ELR (cell line): ENCODE measurements at regions not wholly inside any gene's neighbourhood (a gene's known extent, or its start where the extent isn't known, plus 50 kb on each side); places are given as distances from the start of the nearest gene placed in this dataset.
"Not testable (repeated sequence)": the region's sequence is repeated elsewhere in the genome, so short reads cannot be mapped to it uniquely, and the experiment has no call there.

Experiments used
- DNase-seq: peaks from one replicate; pipeline ENCODE4 v3.0.0-alpha.2; 2015; ENCODE audit warnings: low read depth

DNA sequence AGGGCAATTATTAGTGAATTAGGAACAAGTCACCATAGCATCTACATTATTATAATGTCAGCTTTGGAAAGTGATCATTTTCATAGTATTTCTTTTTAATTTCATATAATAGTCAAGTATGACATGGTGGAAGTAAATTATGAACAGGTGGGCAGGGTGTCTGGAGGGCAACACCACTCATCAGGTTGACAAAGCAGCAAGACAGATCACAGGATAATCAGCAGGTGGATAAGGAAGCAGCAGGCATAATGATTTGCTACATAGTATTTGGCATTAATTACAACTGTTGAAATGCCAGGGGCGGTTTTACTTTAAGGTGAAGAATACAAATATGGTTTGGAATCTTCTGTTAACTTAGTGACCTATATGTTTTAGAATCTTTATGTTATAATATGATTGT is 1342.2 kb downstream of the PLA2G4A start:
- no peak for DNase-seq

DNA sequence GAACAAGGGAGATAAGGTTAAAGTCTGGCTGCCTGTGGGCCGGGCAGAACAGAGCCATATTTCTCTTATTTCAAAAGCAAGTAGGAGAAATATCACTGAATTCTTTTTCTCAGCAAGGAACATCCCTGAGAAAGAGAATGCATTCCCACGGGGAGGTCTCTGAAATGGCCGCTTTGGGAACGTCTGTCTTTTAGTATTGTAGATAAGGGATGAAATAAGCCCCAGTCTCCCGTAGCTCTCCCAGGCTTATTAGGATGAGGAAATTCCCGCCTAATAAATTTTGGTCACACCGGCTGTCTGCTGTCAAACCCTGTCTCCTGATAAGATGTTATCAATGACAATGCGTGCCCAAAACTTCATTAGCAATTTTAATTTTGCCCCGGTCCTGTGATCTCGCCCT is 1353.3 kb downstream of the PLA2G4A start:
- DNase-seq = not testable (repeated sequence)

GRCh38 chr1:188188317-188188716 is 1359.6 kb downstream of the PLA2G4A start:
- DNase-seq = peak; percentile 3

DNA sequence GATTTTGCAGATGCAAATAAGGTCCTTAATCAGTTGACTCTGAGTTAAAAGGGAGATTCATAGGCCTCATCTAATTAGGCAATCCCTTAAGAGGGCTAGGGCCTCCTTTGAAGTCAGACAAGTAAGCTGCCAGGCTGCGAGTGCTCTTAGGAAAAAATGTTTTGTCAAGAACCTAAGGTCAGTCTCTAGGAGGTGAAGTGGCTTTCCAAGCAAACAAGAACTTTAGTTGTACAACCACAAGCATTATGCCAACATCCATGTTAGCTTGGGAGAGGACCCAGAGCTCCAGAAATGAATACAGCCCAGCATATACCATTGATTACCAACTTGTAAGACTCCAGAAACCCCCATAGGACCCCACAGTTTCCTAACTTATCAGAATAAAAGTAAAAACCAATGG is 1366.2 kb downstream of the PLA2G4A start:
- DNase-seq = no peak

DNA sequence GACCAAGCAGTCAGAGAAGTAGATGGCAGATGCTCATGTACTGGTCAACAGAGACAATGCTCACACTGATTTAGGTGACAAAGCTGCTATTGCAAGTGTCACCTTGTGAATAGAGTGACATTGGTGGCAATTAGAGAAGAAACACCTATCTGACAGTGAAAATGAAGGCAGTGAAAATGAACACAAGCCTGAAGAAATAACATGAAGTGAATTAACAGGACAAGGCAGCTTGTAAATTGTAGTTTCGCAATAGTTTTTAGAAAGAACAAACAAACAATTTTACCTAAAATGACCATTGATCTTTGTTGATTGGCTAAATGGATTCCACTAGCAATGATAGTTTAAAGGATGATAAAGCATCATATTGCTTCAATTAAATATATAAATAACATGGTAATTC is 1389.5 kb downstream of the PLA2G4A start:
- DNase-seq = no peak

DNA sequence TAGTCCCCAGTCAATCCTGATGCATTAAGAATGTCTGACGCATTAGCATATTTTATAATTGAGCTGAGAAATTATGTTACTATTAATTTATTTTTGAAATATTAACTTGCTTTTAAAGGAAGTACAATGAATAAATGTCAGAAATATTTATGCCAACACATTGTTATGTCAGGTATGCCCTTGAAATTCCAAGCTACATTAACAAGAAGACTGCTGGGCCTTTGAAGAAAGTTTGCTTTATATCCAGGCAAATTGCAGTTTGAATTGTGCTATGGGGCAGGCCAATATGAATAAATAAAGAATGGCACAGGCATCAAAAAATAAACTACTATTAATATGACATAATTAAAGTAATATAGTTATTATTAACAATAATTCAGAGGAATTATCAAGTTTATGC is 1391.3 kb downstream of the PLA2G4A start:
- no peak for DNase-seq

GRCh38 chr1:188224263-188224662 is 1395.5 kb downstream of the PLA2G4A start:
- DNase-seq = no peak

- DNase-seq = no peak
Observed at GRCh38 chr1:188225975-188226374, 1397.2 kb downstream of the PLA2G4A start.

- no peak for DNase-seq
Observed at GRCh38 chr1:188228623-188229022, 1399.9 kb downstream of the PLA2G4A start.

DNA sequence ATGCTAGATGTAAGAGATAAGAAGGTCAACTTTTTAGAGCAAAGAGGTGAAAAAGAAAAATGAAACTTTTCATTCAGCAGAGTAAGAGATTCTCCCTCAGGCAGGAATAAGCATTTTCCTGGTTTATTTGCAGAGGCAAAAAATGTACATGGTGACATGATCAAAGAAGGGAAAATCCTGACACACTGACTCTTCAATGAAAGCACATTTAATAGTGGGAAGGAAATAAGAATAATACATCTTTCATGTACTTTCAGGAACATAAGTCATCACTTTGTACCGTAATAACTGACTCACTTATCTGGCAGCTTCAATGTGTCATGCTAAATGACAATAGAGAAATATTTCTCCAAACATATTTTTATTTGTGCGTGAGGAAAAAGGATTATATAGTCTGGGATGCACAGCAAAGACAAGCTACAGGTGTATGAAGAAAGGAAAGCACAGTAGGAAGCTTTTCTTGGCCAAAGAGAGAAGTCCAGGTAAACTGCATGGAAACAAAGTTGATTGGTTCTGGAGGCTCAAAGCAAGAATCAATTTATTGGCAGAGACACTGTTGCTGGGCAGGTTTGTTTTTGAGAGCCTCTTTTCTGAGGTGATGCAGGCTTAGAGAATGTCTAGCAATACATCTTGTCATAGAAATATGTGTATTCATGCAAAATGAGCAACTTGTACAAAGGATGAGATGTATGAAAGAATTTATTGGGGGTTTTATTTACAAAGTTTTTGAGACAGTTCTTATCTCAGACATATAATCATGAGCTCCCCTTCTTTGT is 1409.0 kb downstream of the PLA2G4A start:
- DNase-seq = peak; percentile 89

DNA sequence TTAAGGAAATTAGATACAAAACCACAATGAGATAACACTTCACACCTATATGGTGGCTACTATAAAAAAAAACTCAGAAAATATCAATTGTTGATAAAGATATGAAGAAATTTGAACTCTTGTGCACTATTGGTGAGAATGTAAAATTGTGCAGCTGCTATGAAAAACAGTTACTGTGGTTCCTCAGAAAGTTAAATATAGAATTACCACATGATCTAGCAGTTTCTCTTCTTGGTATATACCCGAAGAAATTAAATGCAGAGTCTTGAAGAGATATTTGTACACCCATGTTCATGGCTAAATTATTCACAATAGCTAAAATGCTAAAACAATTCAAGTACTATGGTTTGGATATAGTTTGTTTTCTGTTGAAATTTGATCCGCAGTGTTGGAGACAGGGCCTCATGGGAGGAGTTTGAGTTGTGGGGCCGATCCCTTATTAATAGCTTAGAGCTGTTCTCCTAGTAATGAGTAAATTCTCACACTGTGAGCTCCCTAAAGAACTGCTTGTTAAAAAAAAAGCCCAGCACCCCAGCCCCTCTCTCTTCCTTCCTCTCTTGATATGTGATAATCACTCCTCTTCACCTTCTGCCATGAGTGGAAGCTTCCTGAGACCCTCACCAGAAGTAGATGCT is 1412.1 kb downstream of the PLA2G4A start:
- no peak for DNase-seq

GRCh38 chr1:188241629-188242028 is 1412.9 kb downstream of the PLA2G4A start:
- DNase-seq = no peak

GRCh38 chr1:188243456-188243855 is 1414.7 kb downstream of the PLA2G4A start:
- no peak for DNase-seq

GRCh38 chr1:188244681-188245080 is 1415.9 kb downstream of the PLA2G4A start:
- no peak for DNase-seq

DNA sequence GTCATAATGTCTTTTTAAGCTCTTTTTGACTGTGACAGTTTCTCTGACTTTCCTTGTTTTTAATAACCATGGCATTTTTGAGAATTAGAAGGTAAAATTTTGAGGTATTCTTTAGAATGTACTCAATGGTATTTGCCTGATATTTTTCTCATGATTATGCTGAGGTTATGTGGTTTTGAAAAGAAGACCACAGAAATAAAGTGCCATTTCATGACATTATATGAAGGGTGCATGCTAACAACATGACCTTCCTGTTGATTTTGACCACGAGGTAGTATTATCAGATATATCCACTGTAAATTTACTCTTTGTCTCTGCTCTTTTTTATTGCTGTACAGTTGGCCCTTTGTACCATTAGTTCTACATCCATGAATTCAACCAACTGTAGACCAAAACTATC is 1418.5 kb downstream of the PLA2G4A start:
- no peak for DNase-seq

DNA sequence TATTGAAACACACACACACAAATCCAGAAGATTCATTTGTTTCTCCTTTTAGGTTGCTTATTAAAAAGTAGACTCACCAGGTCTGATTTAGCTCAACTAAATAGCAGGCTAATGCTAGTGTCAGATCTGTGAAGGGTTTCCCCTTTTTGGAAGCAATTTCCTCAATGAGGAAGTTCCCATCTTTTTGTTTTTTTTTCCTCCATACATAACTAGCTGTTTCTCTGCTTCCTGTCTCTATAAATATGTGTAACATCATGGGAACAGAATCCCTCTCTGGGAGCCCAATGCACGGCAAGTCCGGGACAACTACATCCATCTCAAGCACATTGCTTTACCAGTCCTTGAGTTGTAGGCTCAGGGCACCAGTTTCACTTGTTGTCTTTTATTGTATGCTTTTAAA is 1421.1 kb downstream of the PLA2G4A start:
- peak; percentile 10 for DNase-seq

DNA sequence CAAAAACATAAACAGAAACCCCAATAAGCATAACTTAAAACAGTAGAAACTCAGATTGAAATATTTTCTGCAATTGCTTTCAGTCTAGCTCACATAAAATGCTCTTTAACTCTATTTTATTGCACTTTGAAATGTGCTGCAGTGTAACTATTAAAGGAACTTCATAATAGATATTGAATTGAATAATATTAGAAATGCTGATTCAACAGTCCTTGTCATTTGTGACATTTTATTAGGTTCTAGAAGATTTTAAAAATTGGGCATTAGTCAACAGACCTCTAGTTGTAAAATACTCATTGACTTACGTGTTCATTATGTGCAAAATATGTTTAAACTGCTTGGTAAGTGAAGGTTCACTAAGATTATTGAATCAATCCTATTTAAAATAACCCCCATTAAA is 1422.3 kb downstream of the PLA2G4A start:
- DNase-seq = no peak

DNA sequence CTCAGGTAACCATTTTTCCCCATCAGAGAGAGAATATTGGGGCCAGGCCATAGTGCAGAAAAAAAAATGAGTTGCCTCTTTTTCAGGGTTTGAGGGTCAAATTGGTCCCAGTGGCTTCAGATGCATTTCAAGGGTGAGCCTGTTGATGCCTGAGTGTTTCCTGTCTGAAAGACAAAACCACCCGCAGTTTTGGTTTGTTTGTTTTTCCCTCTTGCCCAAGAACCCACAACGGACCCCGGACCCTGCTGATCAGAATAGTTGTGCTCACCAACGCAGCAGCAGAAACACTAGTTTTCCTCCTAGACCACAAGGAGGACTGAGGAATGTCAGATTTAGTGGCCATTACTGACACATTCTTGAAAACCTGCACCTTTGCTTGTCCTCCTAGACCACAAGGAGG is 1433.1 kb downstream of the PLA2G4A start:
- no peak for DNase-seq

DNA sequence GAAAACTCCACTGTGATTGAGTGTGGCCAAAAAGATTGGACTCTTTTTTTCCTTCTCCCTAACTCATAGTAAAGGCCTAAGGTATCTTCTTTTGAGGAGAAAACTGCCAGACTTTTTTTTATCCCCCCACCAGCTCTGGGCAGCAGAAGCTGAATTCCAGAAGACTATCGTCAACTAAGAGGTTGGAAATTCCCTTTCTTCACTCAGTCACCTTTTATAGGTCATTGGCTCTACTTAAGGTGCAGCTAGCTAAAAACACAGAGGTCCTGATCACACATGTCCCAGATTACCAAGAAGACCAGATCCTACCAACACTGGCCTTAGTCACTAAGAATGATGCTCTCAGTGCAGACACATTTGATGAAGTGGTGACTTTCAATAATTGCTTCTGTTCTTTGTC is 1441.2 kb downstream of the PLA2G4A start:
- DNase-seq = no peak

- no peak for DNase-seq
Observed at GRCh38 chr1:188270497-188270896, 1441.7 kb downstream of the PLA2G4A start.

GRCh38 chr1:188277771-188278170 is 1449.0 kb downstream of the PLA2G4A start:
- DNase-seq = no peak

DNA sequence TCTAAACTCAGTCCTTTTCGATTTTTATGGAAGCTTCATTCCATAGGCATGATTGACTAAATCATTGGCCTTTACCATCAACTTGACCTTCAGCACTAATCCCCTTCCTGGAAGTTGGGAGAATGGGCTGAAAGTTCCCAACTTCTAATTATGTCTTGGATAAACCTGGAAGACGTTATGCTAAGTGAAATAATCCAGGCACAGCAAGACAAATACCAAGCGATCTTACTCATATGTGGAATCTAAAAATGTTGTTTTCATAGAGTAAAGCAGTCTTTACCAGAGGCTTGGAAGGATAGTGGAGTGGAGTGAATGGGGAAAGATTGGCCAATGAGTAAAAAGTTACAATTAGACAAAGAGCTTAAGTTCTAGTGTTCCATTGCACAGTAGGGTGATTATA is 1453.2 kb downstream of the PLA2G4A start:
- DNase-seq = no peak

- no peak for DNase-seq
Observed at GRCh38 chr1:188295157-188295556, 1466.4 kb downstream of the PLA2G4A start.

- DNase-seq = no peak
Observed at GRCh38 chr1:188302746-188303145, 1474.0 kb downstream of the PLA2G4A start.
